ENCODE measurements at regions not wholly inside any gene's neighbourhood (a gene's known extent, or its start where the extent isn't known, plus 50 kb on each side); places are given as distances from the start of the nearest gene placed in this dataset.
"Not testable (repeated sequence)": the region's sequence is repeated elsewhere in the genome, so short reads cannot be mapped to it uniquely, and the experiment has no call there.

- Histone ChIP-seq H3K4me3 (no peak overlapping the region), H3K36me3 (replicated peaks) (no peaks in the 10 kb centered on the region), H3K27me3 (ENCODE audit: low read depth) (peaks cover 3% of the 10 kb centered on the region; the same call in 1 of the 2 replicates), H3K9me3 (no peaks in the 10 kb centered on the region), H3K4me1 (no peaks in the 10 kb centered on the region; the same call in 1 of the 2 replicates)
- in situ Hi-C loops (cut with MboI; ENCODE audit: low sequenced_read_pairs) = no loop called here
- no peak for DNase-seq (ENCODE audit: low spot score in 2 of 2)
These were observed 90.2 kb downstream of the DNAJB9 start for GRCh38 chr7:108659867-108660266.

GRCh38 chr7:108660465-108660864, 90.8 kb downstream of the DNAJB9 start:
- DNase-seq (ENCODE audit: low spot score in 2 of 2) = peak in 1 of 2 experiments; percentile 30
- H3K36me3 ChIP-seq (replicated peaks) = no peaks in the 10 kb centered on the region
- H3K9me3 ChIP-seq = no peaks in the 10 kb centered on the region
- H3K4me1 ChIP-seq = no peaks in the 10 kb centered on the region; the same call in 1 of the 2 replicates
- H3K27me3 ChIP-seq (ENCODE audit: low read depth) = peaks cover 3% of the 10 kb centered on the region; the same call in 1 of the 2 replicates
- no peak overlapping the region for H3K4me3 ChIP-seq
- in situ Hi-C loops (cut with MboI; ENCODE audit: low sequenced_read_pairs) = no loop called here

- DNase-seq (ENCODE audit: low spot score in 2 of 2) = no peak
- in situ Hi-C loops (cut with MboI; ENCODE audit: low sequenced_read_pairs) = no loop called here
- H3K4me3 ChIP-seq = no peak overlapping the region
- peaks cover 3% of the 10 kb centered on the region; the same call in 1 of the 2 replicates for H3K27me3 ChIP-seq (ENCODE audit: low read depth)
- no peaks in the 10 kb centered on the region for H3K9me3 ChIP-seq
- H3K36me3 ChIP-seq (replicated peaks) = no peaks in the 10 kb centered on the region
- no peaks in the 10 kb centered on the region; the same call in 1 of the 2 replicates for H3K4me1 ChIP-seq
These were observed 93.2 kb downstream of the DNAJB9 start for GRCh38 chr7:108662783-108663362.

- Histone ChIP-seq H3K36me3 (replicated peaks) (no peaks in the 10 kb centered on the region), H3K27me3 (ENCODE audit: low read depth) (peaks cover 3% of the 10 kb centered on the region; the same call in 1 of the 2 replicates), H3K4me3 (no peak overlapping the region), H3K4me1 (no peaks in the 10 kb centered on the region; the same call in 1 of the 2 replicates), H3K9me3 (no peaks in the 10 kb centered on the region)
- in situ Hi-C loops (cut with MboI; ENCODE audit: low sequenced_read_pairs) = no loop called here
- no peak for DNase-seq (ENCODE audit: low spot score in 2 of 2)
These were observed 94.0 kb downstream of the DNAJB9 start for GRCh38 chr7:108663701-108664100.

GRCh38 chr7:108667216-108667615, 97.5 kb downstream of the DNAJB9 start:
- in situ Hi-C loops (cut with MboI; ENCODE audit: low sequenced_read_pairs) = no loop called here
- no peak for DNase-seq (ENCODE audit: low spot score in 2 of 2)
- H3K9me3 ChIP-seq = no peaks in the 10 kb centered on the region
- no peaks in the 10 kb centered on the region for H3K27me3 ChIP-seq (ENCODE audit: low read depth)
- no peak overlapping the region for H3K4me3 ChIP-seq
- H3K36me3 ChIP-seq (replicated peaks) = no peaks in the 10 kb centered on the region
- no peaks in the 10 kb centered on the region for H3K4me1 ChIP-seq

GRCh38 chr7:108669958-108670357, 100.3 kb downstream of the DNAJB9 start:
- H3K36me3 ChIP-seq (replicated peaks) = no peaks in the 10 kb centered on the region
- in situ Hi-C loops (cut with MboI; ENCODE audit: low sequenced_read_pairs) = no loop called here
- no peak for DNase-seq (ENCODE audit: low spot score in 2 of 2)
- no peaks in the 10 kb centered on the region for H3K9me3 ChIP-seq
- H3K4me1 ChIP-seq = no peaks in the 10 kb centered on the region
- H3K27me3 ChIP-seq (ENCODE audit: low read depth) = no peaks in the 10 kb centered on the region
- H3K4me3 ChIP-seq = no peak overlapping the region

- H3K9me3 ChIP-seq; DNase-seq (ENCODE audit: low spot score in 2 of 2); H3K27me3 ChIP-seq (ENCODE audit: low read depth); H3K4me3 ChIP-seq; H3K36me3 ChIP-seq (replicated peaks); H3K4me1 ChIP-seq; in situ Hi-C loops (cut with MboI; ENCODE audit: low sequenced_read_pairs): not testable (repeated sequence)
These were observed 104.0 kb downstream of the DNAJB9 start for GRCh38 chr7:108673699-108674098.

GRCh38 chr7:108684629-108685028, 115.0 kb downstream of the DNAJB9 start:
- no peaks in the 10 kb centered on the region for H3K4me1 ChIP-seq
- in situ Hi-C loops (cut with MboI; ENCODE audit: low sequenced_read_pairs) = no loop called here
- H3K4me3 ChIP-seq = no peak overlapping the region
- no peaks in the 10 kb centered on the region for H3K27me3 ChIP-seq (ENCODE audit: low read depth)
- H3K9me3 ChIP-seq = no peaks in the 10 kb centered on the region
- no peak for DNase-seq (ENCODE audit: low spot score in 2 of 2)
- no peaks in the 10 kb centered on the region for H3K36me3 ChIP-seq (replicated peaks)

- Histone ChIP-seq H3K36me3 (replicated peaks) (no peaks in the 10 kb centered on the region), H3K27me3 (ENCODE audit: low read depth) (no peaks in the 10 kb centered on the region), H3K9me3 (no peaks in the 10 kb centered on the region), H3K4me3 (no peak overlapping the region), H3K4me1 (no peaks in the 10 kb centered on the region)
- in situ Hi-C loops (cut with MboI; ENCODE audit: low sequenced_read_pairs) = no loop called here
- DNase-seq (ENCODE audit: low spot score in 2 of 2) = no peak
These were observed 116.8 kb downstream of the DNAJB9 start for GRCh38 chr7:108686494-108686893.

- no peaks in the 10 kb centered on the region for H3K9me3 ChIP-seq
- no peak for DNase-seq (ENCODE audit: low spot score in 2 of 2)
- no peaks in the 10 kb centered on the region for H3K36me3 ChIP-seq (replicated peaks)
- in situ Hi-C loops (cut with MboI; ENCODE audit: low sequenced_read_pairs) = no loop called here
- H3K4me3 ChIP-seq = no peak overlapping the region
- H3K4me1 ChIP-seq = no peaks in the 10 kb centered on the region
- no peaks in the 10 kb centered on the region for H3K27me3 ChIP-seq (ENCODE audit: low read depth)
These were observed 127.6 kb downstream of the DNAJB9 start for GRCh38 chr7:108697254-108697653.

- Histone ChIP-seq H3K4me3 (no peak overlapping the region), H3K9me3 (no peaks in the 10 kb centered on the region), H3K36me3 (replicated peaks) (no peaks in the 10 kb centered on the region), H3K4me1 (no peaks in the 10 kb centered on the region), H3K27me3 (ENCODE audit: low read depth) (peaks cover 5% of the 10 kb centered on the region; the same call in 1 of the 2 replicates)
- no peak for DNase-seq (ENCODE audit: low spot score in 2 of 2)
- in situ Hi-C loops (cut with MboI; ENCODE audit: low sequenced_read_pairs) = no loop called here
These were observed 141.9 kb downstream of the DNAJB9 start for GRCh38 chr7:108711611-108712010.

- Histone ChIP-seq H3K9me3 (no peaks in the 10 kb centered on the region), H3K4me1 (no peaks in the 10 kb centered on the region), H3K27me3 (ENCODE audit: low read depth) (peaks cover 3% of the 10 kb centered on the region; the same call in 1 of the 2 replicates), H3K4me3 (no peak overlapping the region), H3K36me3 (replicated peaks) (no peaks in the 10 kb centered on the region)
- in situ Hi-C loops (cut with MboI; ENCODE audit: low sequenced_read_pairs) = no loop called here
- DNase-seq (ENCODE audit: low spot score in 2 of 2) = no peak
These were observed 147.1 kb downstream of the DNAJB9 start for GRCh38 chr7:108716783-108717182.

GRCh38 chr7:108717781-108718180, 148.1 kb downstream of the DNAJB9 start:
- in situ Hi-C loops (cut with MboI; ENCODE audit: low sequenced_read_pairs) = no loop called here
- no peaks in the 10 kb centered on the region for H3K9me3 ChIP-seq
- H3K4me1 ChIP-seq = no peaks in the 10 kb centered on the region
- DNase-seq (ENCODE audit: low spot score in 2 of 2) = no peak
- H3K27me3 ChIP-seq (ENCODE audit: low read depth) = peaks cover 3% of the 10 kb centered on the region; the same call in 1 of the 2 replicates
- H3K4me3 ChIP-seq = no peak overlapping the region
- no peaks in the 10 kb centered on the region for H3K36me3 ChIP-seq (replicated peaks)

- no peaks in the 10 kb centered on the region for H3K4me1 ChIP-seq
- no peak for DNase-seq (ENCODE audit: low spot score in 2 of 2)
- H3K27me3 ChIP-seq (ENCODE audit: low read depth) = peaks cover 3% of the 10 kb centered on the region; the same call in 1 of the 2 replicates
- H3K9me3 ChIP-seq = no peaks in the 10 kb centered on the region
- H3K36me3 ChIP-seq (replicated peaks) = no peaks in the 10 kb centered on the region
- no peak overlapping the region for H3K4me3 ChIP-seq
- in situ Hi-C loops (cut with MboI; ENCODE audit: low sequenced_read_pairs) = no loop called here
These were observed 150.0 kb downstream of the DNAJB9 start for GRCh38 chr7:108719631-108720030.

GRCh38 chr7:108722561-108722960, 152.9 kb downstream of the DNAJB9 start:
- Histone ChIP-seq H3K36me3 (replicated peaks) (no peaks in the 10 kb centered on the region), H3K4me1 (no peaks in the 10 kb centered on the region), H3K9me3 (no peaks in the 10 kb centered on the region), H3K4me3 (no peak overlapping the region), H3K27me3 (ENCODE audit: low read depth) (no peaks in the 10 kb centered on the region; the same call in 1 of the 2 replicates)
- in situ Hi-C loops (cut with MboI; ENCODE audit: low sequenced_read_pairs) = no loop called here
- DNase-seq (ENCODE audit: low spot score in 2 of 2) = no peak
